ENCODE measurements at regions not wholly inside any gene's neighbourhood (a gene's known extent, or its start where the extent isn't known, plus 50 kb on each side); places are given as distances from the start of the nearest gene placed in this dataset.

DNA sequence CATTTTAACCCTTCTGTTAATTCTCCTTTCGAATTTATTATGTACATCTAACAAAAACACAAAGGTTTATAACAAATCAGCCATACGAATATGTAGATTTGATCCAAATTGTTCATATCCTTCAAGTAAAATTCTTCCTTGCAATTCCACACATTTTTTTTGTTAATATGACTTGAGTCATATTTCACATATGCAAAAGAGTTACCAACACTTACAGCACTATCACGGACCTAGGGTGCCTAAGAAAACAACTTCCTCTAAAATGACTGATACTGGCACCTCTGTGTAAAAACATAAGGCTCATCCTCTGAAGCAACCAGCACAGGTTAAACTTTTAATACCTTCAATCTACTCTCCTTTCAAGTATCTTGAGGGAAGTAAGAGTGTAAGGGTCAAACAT is 451.8 kb downstream of the SEMA3D start:
- TF ChIP-seq CTCF (IDR thresholded peaks at IDR 0.05): no peak
- TF ChIP-seq POLR2AphosphoS5 (IDR thresholded peaks at IDR 0.05): no peak
- TF ChIP-seq POLR2A (IDR thresholded peaks at IDR 0.05): no peak
